Activated CD4-positive, alpha-beta T cell treated with anti-CD3 and anti-CD28 coated beads for 36 hours (primary cell): ENCODE measurements at regions not wholly inside any gene's neighbourhood (a gene's known extent, or its start where the extent isn't known, plus 50 kb on each side); places are given as distances from the start of the nearest gene placed in this dataset.

Experiments
- ATAC-seq: fragments of 200-7000 bp; cut with Tn5 transposase; one replicate; pipeline ENCODE4 v1.10.0; 2021; ENCODE audit warnings: mild to moderate bottlenecking, moderate library complexity
- CTCF ChIA-PET: fragments of 350-600 bp; sonication (Branson Sonifier 250); formaldehyde crosslinking; loops from one replicate; lab custom pipeline; 2021; ENCODE audit warnings: antibody characterized with exemption; lab: Charles Lee
- POLR2A ChIA-PET: fragments of 350-600 bp; sonication (Branson Sonifier 250); formaldehyde crosslinking; loops from one replicate; lab custom pipeline; 2021; ENCODE audit warnings: antibody characterized with exemption, inconsistent platforms; lab: Charles Lee
- DNase-seq: peaks from one replicate; pipeline ENCODE4 v3.0.0-alpha.2; 2020
- H3K27ac Mint-ChIP-seq: one replicate; pipeline ENCODE4 v1.8.0; 2021; ENCODE audit warnings: mixed read lengths
- H3K27me3 Mint-ChIP-seq: one replicate; pipeline ENCODE4 v1.8.0; 2021; ENCODE audit warnings: mixed read lengths
- H3K36me3 Mint-ChIP-seq: one replicate; pipeline ENCODE4 v1.8.0; 2021; ENCODE audit warnings: low read depth, mixed read lengths
- H3K4me1 Mint-ChIP-seq: one replicate; pipeline ENCODE4 v1.8.0; 2021; ENCODE audit warnings: mixed read lengths
- H3K4me3 Mint-ChIP-seq: one replicate; pipeline ENCODE4 v1.8.0; 2021; ENCODE audit warnings: mild to moderate bottlenecking, moderate library complexity, mixed read lengths
- H3K9me3 Mint-ChIP-seq: one replicate; pipeline ENCODE4 v1.8.0; 2021; ENCODE audit warnings: low read depth, mixed read lengths
- intact Hi-C, 2 experiments: fragments of 100-400 bp; cut with DNase I in 1 of 2; cut with micrococcal nuclease in 1 of 2; formaldehyde crosslinking; loops; one replicate each; pipeline versions ENCODE4 v1.14.2 to v1.15.1; 2022 to 2024; cut with DNase I, micrococcal nuclease

GRCh38 chr14:42374332-42374731, 767.7 kb downstream of the LRFN5 start:
- Mint-ChIP-seq H3K4me1 (no peaks in the 10 kb centered on the region), H3K9me3 (peaks cover 8% of the 10 kb centered on the region), H3K27ac (no peak overlapping the region), H3K27me3 (no peaks in the 10 kb centered on the region), H3K4me3 (no peak overlapping the region), H3K36me3 (no peaks in the 10 kb centered on the region)
- intact Hi-C loops = no loop called here
- ChIA-PET CTCF (no interaction called here), POLR2A (no interaction called here)
- no peak for ATAC-seq
- no peak for DNase-seq

DNA sequence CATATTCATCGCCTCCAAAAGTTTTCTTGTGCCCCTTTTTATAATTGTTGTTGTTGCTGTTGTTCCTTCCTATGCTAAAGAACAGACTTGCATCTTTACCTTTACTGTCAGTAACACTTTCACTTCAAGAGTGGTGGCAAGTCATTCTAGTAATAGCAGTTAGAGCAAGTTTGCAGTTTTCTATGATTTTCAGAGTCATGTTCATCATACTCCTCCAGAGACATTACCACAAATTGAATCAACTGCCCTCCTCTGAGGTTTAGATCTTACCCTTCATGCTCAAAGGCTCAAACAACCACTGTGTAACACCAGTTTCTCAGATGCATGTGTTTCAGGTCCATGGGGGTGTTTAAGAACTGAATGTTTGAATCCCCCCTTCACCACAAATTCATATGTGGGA, 763.4 kb downstream of the LRFN5 start:
- H3K4me1 Mint-ChIP-seq = no peaks in the 10 kb centered on the region
- no peak overlapping the region for H3K27ac Mint-ChIP-seq
- H3K36me3 Mint-ChIP-seq = no peaks in the 10 kb centered on the region
- DNase-seq (no peak), ATAC-seq (no peak)
- POLR2A ChIA-PET = no interaction called here
- CTCF ChIA-PET = interaction anchor here (0.6 kb wide), 1 partner anchor 837 kb away, joined by 3 read pairs; no protein-coding TSS in a partner anchor
- no peaks in the 10 kb centered on the region for H3K27me3 Mint-ChIP-seq
- H3K9me3 Mint-ChIP-seq = peaks cover 8% of the 10 kb centered on the region
- no peak overlapping the region for H3K4me3 Mint-ChIP-seq
- intact Hi-C loops = no loop called here

DNA sequence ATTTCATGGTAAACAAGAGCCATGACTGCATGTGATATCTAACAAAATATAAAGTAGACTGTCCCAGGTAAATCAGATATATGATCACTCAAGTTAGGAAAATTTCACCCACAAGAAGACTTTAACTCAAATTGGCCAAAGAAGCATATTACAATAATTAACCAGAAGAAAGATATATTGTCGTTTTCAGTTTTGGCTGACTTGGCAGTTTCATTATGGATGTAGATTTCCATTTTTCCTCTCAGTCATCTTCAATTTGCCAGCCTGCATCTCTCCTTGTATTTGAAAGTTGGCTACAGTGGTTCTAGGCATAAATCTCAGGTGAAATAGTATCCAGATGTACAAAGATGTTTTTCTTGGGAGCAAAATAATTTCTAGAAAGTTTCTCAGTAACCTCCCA, 761.6 kb downstream of the LRFN5 start:
- intact Hi-C loops = no loop called here
- CTCF ChIA-PET = no interaction called here
- Mint-ChIP-seq H3K4me3 (no peak overlapping the region), H3K27me3 (no peaks in the 10 kb centered on the region), H3K27ac (no peak overlapping the region), H3K36me3 (no peaks in the 10 kb centered on the region), H3K4me1 (no peaks in the 10 kb centered on the region), H3K9me3 (peaks cover 4% of the 10 kb centered on the region)
- POLR2A ChIA-PET = no interaction called here
- DNase-seq = no peak
- ATAC-seq = no peak

DNA sequence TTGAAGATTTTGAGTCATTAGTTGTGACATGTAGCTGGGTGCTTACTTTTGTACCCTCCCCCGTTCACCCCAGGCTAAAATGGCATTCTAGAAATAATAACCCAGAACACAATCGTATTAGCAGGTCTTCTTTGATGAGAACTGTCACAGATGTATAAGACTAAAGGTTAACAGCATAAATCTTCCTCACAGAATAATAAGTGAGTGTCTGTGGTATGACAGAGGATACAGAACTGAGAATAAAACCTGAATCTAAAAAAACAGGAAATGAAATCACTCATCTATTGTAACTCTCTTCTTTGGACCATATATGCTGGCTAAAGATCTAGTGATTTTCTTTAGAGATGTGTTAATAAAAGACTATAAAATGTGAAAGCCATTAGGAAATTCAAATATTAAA, 746.6 kb downstream of the LRFN5 start:
- DNase-seq (no peak), ATAC-seq (no peak)
- ChIA-PET POLR2A (no interaction called here), CTCF (interaction anchor here (1.2 kb wide), 1 partner anchor 13 kb away, joined by 3 read pairs; no protein-coding TSS in a partner anchor)
- Mint-ChIP-seq H3K4me3 (no peak overlapping the region), H3K27ac (no peak overlapping the region), H3K9me3 (peaks cover 4% of the 10 kb centered on the region), H3K36me3 (no peaks in the 10 kb centered on the region), H3K27me3 (no peaks in the 10 kb centered on the region), H3K4me1 (no peaks in the 10 kb centered on the region)
- intact Hi-C loops = no loop called here

DNA sequence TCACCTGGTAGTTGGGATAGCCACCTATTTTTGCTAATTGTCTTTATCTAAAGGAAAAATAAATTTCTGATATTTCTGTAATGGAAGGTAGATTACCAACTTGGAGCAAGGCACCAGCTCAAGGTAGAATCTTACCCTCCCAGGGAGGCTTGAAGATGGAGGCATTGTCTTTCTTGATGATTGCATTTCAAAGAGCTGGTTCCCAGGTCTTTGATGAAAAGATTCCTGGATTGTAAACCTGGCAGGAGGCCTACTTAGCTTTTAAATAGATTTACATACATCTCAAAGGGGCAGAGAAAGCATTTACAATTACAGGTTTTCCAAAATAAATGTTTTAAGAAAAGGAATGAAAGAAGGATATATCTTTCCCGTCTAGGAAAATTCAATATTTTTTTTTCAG, 729.2 kb downstream of the LRFN5 start:
- H3K4me1 Mint-ChIP-seq = no peaks in the 10 kb centered on the region
- DNase-seq = no peak
- H3K4me3 Mint-ChIP-seq = no peak overlapping the region
- no peak overlapping the region for H3K27ac Mint-ChIP-seq
- no peak for ATAC-seq
- no peaks in the 10 kb centered on the region for H3K27me3 Mint-ChIP-seq
- no peaks in the 10 kb centered on the region for H3K36me3 Mint-ChIP-seq
- H3K9me3 Mint-ChIP-seq = peaks cover 2% of the 10 kb centered on the region
- ChIA-PET POLR2A (no interaction called here), CTCF (no interaction called here)
- intact Hi-C loops = no loop called here

GRCh38 chr14:42334931-42335330, 728.3 kb downstream of the LRFN5 start:
- Mint-ChIP-seq H3K9me3 (no peaks in the 10 kb centered on the region), H3K27me3 (no peaks in the 10 kb centered on the region), H3K4me3 (no peak overlapping the region), H3K4me1 (no peaks in the 10 kb centered on the region), H3K36me3 (no peaks in the 10 kb centered on the region), H3K27ac (no peak overlapping the region)
- DNase-seq (no peak), ATAC-seq (no peak)
- ChIA-PET POLR2A (no interaction called here), CTCF (no interaction called here)
- intact Hi-C loops = no loop called here

DNA sequence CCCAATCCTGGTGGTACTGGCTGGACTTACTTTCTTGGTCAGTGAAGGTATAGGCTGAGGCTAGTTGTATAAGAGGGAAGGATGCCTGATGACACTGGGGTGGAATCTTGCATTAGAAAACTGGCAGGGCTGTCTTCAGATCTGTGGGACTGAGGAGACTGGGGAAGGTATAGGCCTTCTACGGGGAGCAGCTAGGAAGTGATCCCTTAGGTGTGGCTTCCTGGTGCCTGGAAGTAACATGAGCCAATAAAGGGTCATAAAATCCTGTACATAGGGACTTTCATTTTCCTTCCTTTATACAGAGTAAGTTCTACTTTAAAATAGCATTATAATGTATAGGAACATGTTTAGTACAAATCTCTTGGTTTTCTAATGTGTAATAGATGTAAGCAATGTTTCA, 716.8 kb downstream of the LRFN5 start:
- peaks cover 17% of the 10 kb centered on the region for H3K9me3 Mint-ChIP-seq
- intact Hi-C loops = no loop called here
- CTCF ChIA-PET = no interaction called here

DNA sequence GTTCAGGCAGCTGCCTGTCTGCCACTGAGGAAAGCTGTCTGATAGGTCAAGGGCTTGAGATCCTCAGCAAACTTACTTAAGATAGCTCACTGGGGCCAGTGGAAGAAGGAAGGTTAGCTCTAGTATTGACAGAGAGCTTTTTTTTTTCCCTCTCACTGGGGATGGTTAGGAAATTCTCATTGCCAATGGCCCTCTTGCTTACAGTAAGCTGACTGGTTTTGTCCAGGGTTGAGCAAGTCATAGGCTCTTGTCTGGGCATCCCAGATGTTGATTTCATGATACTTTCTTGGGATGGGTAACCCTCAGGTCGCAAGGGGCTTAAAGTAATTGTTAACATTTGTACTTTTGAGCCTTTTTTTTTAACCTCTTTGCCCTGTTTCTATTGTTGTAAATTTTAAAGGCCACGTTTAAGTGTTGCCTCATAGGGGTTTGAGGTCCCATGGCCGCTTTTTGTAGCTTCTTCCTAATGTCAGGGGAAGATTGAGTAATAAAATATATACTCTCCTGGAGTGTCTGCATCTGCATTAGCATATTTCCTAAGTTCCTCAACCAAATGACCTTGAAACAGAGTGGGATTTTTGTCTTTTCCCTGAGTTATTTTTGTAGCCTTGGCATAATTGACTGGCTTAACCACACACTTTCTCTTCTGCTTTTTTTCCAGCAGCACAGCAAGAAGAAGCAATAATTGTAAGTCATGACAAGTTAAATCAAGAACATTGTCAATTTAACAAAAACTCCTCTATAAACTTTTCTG, 716.0 kb downstream of the LRFN5 start:
- Mint-ChIP-seq H3K27me3 (no peaks in the 10 kb centered on the region), H3K9me3 (peaks cover 17% of the 10 kb centered on the region), H3K4me1 (no peaks in the 10 kb centered on the region), H3K27ac (no peak overlapping the region), H3K4me3 (no peak overlapping the region), H3K36me3 (no peaks in the 10 kb centered on the region)
- intact Hi-C loops = no loop called here
- ChIA-PET CTCF (interaction anchor here (0.6 kb wide), 1 partner anchor 1220 kb away, joined by 3 read pairs; no protein-coding TSS in a partner anchor), POLR2A (no interaction called here)
- DNase-seq = no peak
- ATAC-seq = no peak

More for the DNA sequence above, 716.8 kb downstream of the LRFN5 start:
- no peaks in the 10 kb centered on the region for H3K4me1 Mint-ChIP-seq
- H3K4me3 Mint-ChIP-seq = no peak overlapping the region
- POLR2A ChIA-PET = no interaction called here
- H3K27me3 Mint-ChIP-seq = no peaks in the 10 kb centered on the region
- ATAC-seq = no peak
- H3K27ac Mint-ChIP-seq = no peak overlapping the region
- DNase-seq = no peak
- H3K36me3 Mint-ChIP-seq = no peaks in the 10 kb centered on the region

DNA sequence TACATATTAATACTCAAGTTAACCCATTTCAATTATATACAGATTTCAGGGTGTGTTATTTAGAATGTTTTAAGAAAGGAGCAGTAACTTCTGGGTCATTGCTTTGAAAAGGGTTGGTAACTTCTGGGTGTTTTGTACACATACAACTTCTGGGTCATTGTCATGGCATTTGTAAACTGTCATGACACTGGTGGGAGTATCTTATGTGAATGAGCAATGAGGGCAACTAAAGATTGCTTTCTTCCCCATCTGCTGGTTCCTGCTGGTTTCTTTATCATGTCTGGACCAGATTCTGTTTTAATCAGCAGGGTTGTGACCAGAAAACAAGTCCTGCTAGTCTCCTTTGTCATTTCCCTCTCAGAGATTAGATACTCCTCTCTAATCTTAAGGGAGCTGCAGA, 713.3 kb downstream of the LRFN5 start:
- ChIA-PET CTCF (no interaction called here), POLR2A (no interaction called here)
- Mint-ChIP-seq H3K4me1 (no peaks in the 10 kb centered on the region), H3K27me3 (no peaks in the 10 kb centered on the region), H3K9me3 (peaks cover 7% of the 10 kb centered on the region), H3K4me3 (no peak overlapping the region), H3K27ac (no peak overlapping the region), H3K36me3 (no peaks in the 10 kb centered on the region)
- DNase-seq (no peak), ATAC-seq (no peak)
- intact Hi-C loops = no loop called here

- H3K27ac Mint-ChIP-seq = no peak overlapping the region
- no peaks in the 10 kb centered on the region for H3K27me3 Mint-ChIP-seq
Measured at GRCh38 chr14:42316693-42317092, 710.0 kb downstream of the LRFN5 start.

DNA sequence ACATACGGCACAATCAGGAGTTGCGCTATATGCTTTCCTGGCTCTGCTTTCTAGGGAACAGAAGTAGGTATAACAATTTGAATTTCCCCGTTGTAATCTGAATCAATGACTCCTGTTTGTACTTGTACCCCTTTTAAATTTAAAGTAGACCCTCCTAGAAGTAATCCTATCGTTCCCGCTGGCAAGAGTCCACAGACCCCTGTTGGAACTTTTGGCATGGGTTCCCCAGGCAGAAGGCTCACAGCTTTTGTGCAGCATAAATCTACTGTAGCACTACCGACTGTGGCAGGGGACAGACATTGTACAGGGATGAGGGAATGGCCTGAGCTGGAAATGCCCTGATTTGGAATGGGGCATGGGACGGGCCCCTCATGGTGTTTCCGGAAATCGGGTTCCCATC, 705.2 kb downstream of the LRFN5 start:
- DNase-seq (no peak), ATAC-seq (no peak)
- ChIA-PET CTCF (no interaction called here), POLR2A (no interaction called here)
- no peaks in the 10 kb centered on the region for H3K36me3 Mint-ChIP-seq
- no peaks in the 10 kb centered on the region for H3K27me3 Mint-ChIP-seq
- no peak overlapping the region for H3K4me3 Mint-ChIP-seq
- H3K27ac Mint-ChIP-seq = no peak overlapping the region
- intact Hi-C loops = no loop called here
- peaks cover 33% of the 10 kb centered on the region for H3K9me3 Mint-ChIP-seq
- no peaks in the 10 kb centered on the region for H3K4me1 Mint-ChIP-seq

More at GRCh38 chr14:42316693-42317092, 710.0 kb downstream of the LRFN5 start:
- no peaks in the 10 kb centered on the region for H3K4me1 Mint-ChIP-seq
- no peaks in the 10 kb centered on the region for H3K36me3 Mint-ChIP-seq
- intact Hi-C loops = no loop called here
- H3K9me3 Mint-ChIP-seq = peaks cover 16% of the 10 kb centered on the region
- DNase-seq (no peak), ATAC-seq (no peak)
- ChIA-PET CTCF (no interaction called here), POLR2A (no interaction called here)
- no peak overlapping the region for H3K4me3 Mint-ChIP-seq

- no peak overlapping the region for H3K4me3 Mint-ChIP-seq
- no peak overlapping the region for H3K27ac Mint-ChIP-seq
- CTCF ChIA-PET = no interaction called here
- H3K27me3 Mint-ChIP-seq = no peaks in the 10 kb centered on the region
- H3K36me3 Mint-ChIP-seq = no peaks in the 10 kb centered on the region
- no peak for ATAC-seq
- DNase-seq = no peak
- H3K4me1 Mint-ChIP-seq = no peaks in the 10 kb centered on the region
- peaks cover 34% of the 10 kb centered on the region for H3K9me3 Mint-ChIP-seq
- intact Hi-C loops = no loop called here
- POLR2A ChIA-PET = no interaction called here
Measured at GRCh38 chr14:42307239-42307825, 700.7 kb downstream of the LRFN5 start.
